Dermis microvascular lymphatic vessel endothelial cell (primary cell): ENCODE measurements at regions not wholly inside any gene's neighbourhood (a gene's known extent, or its start where the extent isn't known, plus 50 kb on each side); places are given as distances from the start of the nearest gene placed in this dataset.

Experiments
- DNase-seq, 2 donors: peaks; one replicate each; pipeline versions ENCODE4 v3.0.0 to v3.0.0-alpha.2; 2010; ENCODE audit warnings: low read depth in 2 of 2

GRCh38 chr10:31709476-31709875 lies 219.2 kb downstream of the ARHGAP12 start:
- no peak for DNase-seq

GRCh38 chr10:31709028-31709427 lies 219.6 kb downstream of the ARHGAP12 start:
- DNase-seq = peak in 1 of 2 donors; percentile 51

- DNase-seq = peak in 1 of 2 donors; percentile 49
Measured at GRCh38 chr10:31708474-31708873, 220.2 kb downstream of the ARHGAP12 start.

GRCh38 chr10:31708046-31708445 lies 220.6 kb downstream of the ARHGAP12 start:
- DNase-seq = peak in 1 of 2 donors; percentile 79

GRCh38 chr10:31707093-31708039 lies 221.3 kb downstream of the ARHGAP12 start:
- peak in 1 of 2 donors; percentile 94 for DNase-seq

- peak in 1 of 2 donors; percentile 13 for DNase-seq
Measured at GRCh38 chr10:31706464-31707092, 222.1 kb downstream of the ARHGAP12 start.

- peak in 1 of 2 donors; percentile 50 for DNase-seq
Measured at GRCh38 chr10:31705136-31705535, 223.5 kb downstream of the ARHGAP12 start.

GRCh38 chr10:31704195-31704594 lies 224.4 kb downstream of the ARHGAP12 start:
- DNase-seq = no peak

GRCh38 chr10:31702954-31703353 lies 225.7 kb downstream of the ARHGAP12 start:
- DNase-seq = no peak

- DNase-seq = no peak
Measured at GRCh38 chr10:31702005-31702404, 226.6 kb downstream of the ARHGAP12 start.

- DNase-seq = peak in 1 of 2 donors; percentile 77
Measured at GRCh38 chr10:31701546-31701945, 227.1 kb downstream of the ARHGAP12 start.

GRCh38 chr10:31700181-31700611 lies 228.4 kb downstream of the ARHGAP12 start:
- peak; percentile 84 to 98 for DNase-seq

- peak in 1 of 2 donors; percentile 80 for DNase-seq
Measured at GRCh38 chr10:31698181-31698830, 230.3 kb downstream of the ARHGAP12 start.

GRCh38 chr10:31697271-31698180 lies 231.1 kb downstream of the ARHGAP12 start:
- peak; percentile 87 to 98 for DNase-seq

- DNase-seq = no peak
Measured at GRCh38 chr10:31694929-31695837, 233.4 kb downstream of the ARHGAP12 start.

GRCh38 chr10:31694126-31694685 lies 234.4 kb downstream of the ARHGAP12 start:
- DNase-seq = no peak

- no peak for DNase-seq
Measured at GRCh38 chr10:31693491-31693890, 235.1 kb downstream of the ARHGAP12 start.

- no peak for DNase-seq
Measured at GRCh38 chr10:31689233-31689632, 239.4 kb downstream of the ARHGAP12 start.

GRCh38 chr10:31687663-31688482 lies 240.8 kb downstream of the ARHGAP12 start:
- DNase-seq = no peak
